Heart right ventricle (tissue), 16 donors: ENCODE measurements at regions not wholly inside any gene's neighbourhood (a gene's known extent, or its start where the extent isn't known, plus 50 kb on each side); places are given as distances from the start of the nearest gene placed in this dataset.

Experiments used
- ATAC-seq, 8 donors: fragments of 200-7000 bp; cut with Tn5 transposase; one replicate each; pipeline ENCODE4 v1.9.1; 2020; ENCODE audit warnings: mild to moderate bottlenecking in 8 of 8, moderate library complexity in 8 of 8, moderate number of reproducible peaks in 1 of 8
- DNase-seq, 2 donors: peaks; one replicate each; pipeline ENCODE4 v3.0.0-alpha.2; 2020
- H3K27ac ChIP-seq, 10 donors: fragments of 200-600 bp; sonication (generic) in 2 of 10; one replicate each; pipeline versions ENCODE4 v1.5.0 to v1.8.0; 2020 to 2022; ENCODE audit warnings: mild to moderate bottlenecking in 3 of 10
- H3K27me3 ChIP-seq, 7 donors: fragments of 200-600 bp; one replicate each; pipeline ENCODE4 v1.8.0; 2021 to 2022; ENCODE audit warnings: mild to moderate bottlenecking in 2 of 7
- H3K36me3 ChIP-seq, 9 donors: fragments of 200-600 bp; sonication (generic) in 1 of 9; one replicate each; pipeline versions ENCODE4 v1.5.0 to v1.8.0; 2020 to 2022; ENCODE audit warnings: mild to moderate bottlenecking in 2 of 9
- H3K4me1 ChIP-seq, 9 donors: fragments of 200-600 bp; sonication (generic) in 1 of 9; one replicate each; pipeline versions ENCODE4 v1.5.0 to v1.8.0; 2020 to 2022; ENCODE audit warnings: mild to moderate bottlenecking in 4 of 9
- H3K4me3 ChIP-seq, 10 donors: fragments of 200-600 bp; sonication (generic) in 2 of 10; one replicate each; pipeline versions ENCODE4 v1.5.0 to v1.8.0; 2020 to 2022; ENCODE audit warnings: mild to moderate bottlenecking in 7 of 10, moderate library complexity in 2 of 10
- H3K9me3 ChIP-seq, 11 donors: fragments of 200-600 bp in 10 of 11; sonication (generic) in 2 of 11; one replicate each; pipeline versions ENCODE4 v1.5.0 to v1.8.0; 2013 to 2022; ENCODE audit warnings: mild to moderate bottlenecking in 2 of 11, control low read depth in 1 of 11, moderate library complexity in 1 of 11
- WGBS, 2 donors: extraction: QIAGEN DNeasy Blood & Tissue Kit; methylation state at CpG; one replicate each; pipeline ENCODE4 v1.1.7; 2013; ENCODE audit warnings: inconsistent platforms in 1 of 2; 5-methylcytosine and 5-hydroxymethylcytosine counted together
- intact Hi-C, 10 donors: fragments of 100-400 bp; cut with DNase I; formaldehyde crosslinking; loops; one replicate each; pipeline versions ENCODE4 v1.11.1 to v1.14.2; 2022
- TF ChIP-seq, protein P1 (sequence below), 9 donors: fragments of 200-600 bp; sonication (generic) in 2 of 9; IDR thresholded peaks; one replicate each; pipeline versions ENCODE4 v1.5.0 to v1.8.0; 2021 to 2022; ENCODE audit warnings: antibody characterized with exemption in 9 of 9, mild to moderate bottlenecking in 5 of 9, moderate library complexity in 1 of 9
- donor health status: Arrhythmogenic right ventricular cardiomyopathy.
- donor health status: ischemic (EF 13 %, LVEDD 7.1; RV severe dilation, severe dysfunction).
- donor health status: healthy with polysubstance abuse.
- donor health status: DM: no; HTN: yes; CAD: no.
- donor health status: DM: no; HTN: no; CAD: no.
- donor health status: ischemic (EF 25% LVEDD 6.9; RV normal size, moderate dysfunction).
- donor health status: ischemic (EF 25% LVEDD 5.7; RV mildly dilated, moderate dysfunction).
- donor health status: healthy.
- donor health status: DM: yes; HTN: yes; CAD: no.
- donor health status: Ischemic cardiomyopathy.
- donor health status: ischemic (EF 35%, LVEDD 5.7; RV mildly dilated, moderate dysfunction).
- donor health status: nonischemic (EF 11% LVEDD 7.7; RV severe dilation, severe dysfunction).
- donor health status: DM: yes; HTN: yes; CAD: no.
- donor health status: PGD.
- donor health status: ischemic (EF 29% LVEDD 5.4; RV normal size, mild dysfunction).
- donor health status: nonischemic (EF 23%, LVEDD 6.1; RV moderate dilation, normal function).

DNA sequence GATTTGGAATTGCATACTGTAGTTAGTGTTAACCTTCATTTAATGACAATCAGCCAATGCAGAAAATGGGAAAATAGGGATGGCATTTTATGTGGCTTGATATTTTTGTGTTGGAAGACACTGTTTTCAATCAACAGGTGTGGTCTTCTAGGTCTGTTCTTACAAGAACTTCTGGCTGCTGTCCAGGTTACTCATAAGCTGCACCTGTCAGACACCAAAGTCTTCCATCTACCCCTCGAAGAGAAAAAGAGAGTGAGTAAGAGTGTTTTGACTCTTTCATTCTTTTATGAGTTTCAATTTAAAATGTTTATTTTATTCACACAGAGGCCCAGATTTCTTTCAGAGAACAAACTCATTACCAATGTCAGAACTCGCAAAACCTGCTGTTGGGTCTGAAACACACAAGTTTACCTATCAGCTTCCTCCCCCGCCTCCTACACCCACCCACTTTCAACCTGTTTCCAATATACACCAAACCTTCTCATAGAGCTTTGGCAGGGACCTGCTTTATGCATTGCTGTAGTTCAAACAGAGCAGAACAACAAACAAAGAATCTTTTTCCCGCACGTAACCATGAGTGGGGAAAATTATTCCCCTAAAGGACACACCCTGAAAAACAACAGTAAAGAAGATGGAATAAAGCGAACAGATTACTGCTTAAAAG, 767.7 kb upstream of the ALCAM start:
- Histone ChIP-seq H3K4me1 (no peaks in the 10 kb centered on the region), H3K9me3 (no peaks in the 10 kb centered on the region), H3K27me3 (no peaks in the 10 kb centered on the region), H3K27ac (no peak overlapping the region), H3K4me3 (no peak overlapping the region), H3K36me3 (no peaks in the 10 kb centered on the region)
- DNase-seq (no peak), ATAC-seq (no peak)
- intact Hi-C loops, result no loop called here
- 85 to 92% methylated on average over 6 of the region's 6 CpGs for WGBS, 2 donors
- TF ChIP-seq, protein P1, sequence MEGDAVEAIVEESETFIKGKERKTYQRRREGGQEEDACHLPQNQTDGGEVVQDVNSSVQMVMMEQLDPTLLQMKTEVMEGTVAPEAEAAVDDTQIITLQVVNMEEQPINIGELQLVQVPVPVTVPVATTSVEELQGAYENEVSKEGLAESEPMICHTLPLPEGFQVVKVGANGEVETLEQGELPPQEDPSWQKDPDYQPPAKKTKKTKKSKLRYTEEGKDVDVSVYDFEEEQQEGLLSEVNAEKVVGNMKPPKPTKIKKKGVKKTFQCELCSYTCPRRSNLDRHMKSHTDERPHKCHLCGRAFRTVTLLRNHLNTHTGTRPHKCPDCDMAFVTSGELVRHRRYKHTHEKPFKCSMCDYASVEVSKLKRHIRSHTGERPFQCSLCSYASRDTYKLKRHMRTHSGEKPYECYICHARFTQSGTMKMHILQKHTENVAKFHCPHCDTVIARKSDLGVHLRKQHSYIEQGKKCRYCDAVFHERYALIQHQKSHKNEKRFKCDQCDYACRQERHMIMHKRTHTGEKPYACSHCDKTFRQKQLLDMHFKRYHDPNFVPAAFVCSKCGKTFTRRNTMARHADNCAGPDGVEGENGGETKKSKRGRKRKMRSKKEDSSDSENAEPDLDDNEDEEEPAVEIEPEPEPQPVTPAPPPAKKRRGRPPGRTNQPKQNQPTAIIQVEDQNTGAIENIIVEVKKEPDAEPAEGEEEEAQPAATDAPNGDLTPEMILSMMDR (IDR thresholded peaks at IDR 0.05), result no peak

DNA sequence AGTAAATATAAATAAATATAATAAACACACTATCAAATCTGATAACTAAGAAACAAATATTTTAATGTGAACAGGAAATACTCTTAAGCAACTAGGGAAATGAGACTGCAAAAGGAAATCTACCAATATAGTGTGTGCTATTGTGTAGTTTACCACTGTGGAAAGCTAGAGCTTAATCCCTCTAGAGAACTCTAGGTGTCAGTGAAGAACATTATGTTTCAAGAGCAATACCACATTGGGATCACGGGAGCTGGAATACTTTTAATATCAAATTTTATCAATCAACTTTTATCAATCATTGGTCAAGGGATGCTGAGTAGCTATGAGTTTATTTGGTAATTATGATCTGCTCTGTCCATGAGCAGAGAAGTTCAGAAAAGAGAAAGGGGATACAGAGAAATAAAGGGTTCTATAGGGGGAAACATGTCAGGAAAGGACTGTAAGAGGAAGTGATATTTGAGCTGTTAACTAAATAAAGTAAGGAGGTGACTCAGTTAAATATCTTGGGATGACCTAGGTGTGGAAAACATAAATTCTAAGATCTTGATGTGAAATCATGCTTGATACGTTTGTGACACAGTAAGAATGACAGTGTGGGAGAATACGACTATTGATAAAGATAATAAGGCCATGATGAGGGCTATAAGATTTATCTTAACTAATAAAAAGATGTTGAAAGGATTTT, 762.2 kb upstream of the ALCAM start:
- Histone ChIP-seq H3K9me3 (no peaks in the 10 kb centered on the region), H3K27me3 (no peaks in the 10 kb centered on the region), H3K36me3 (no peaks in the 10 kb centered on the region), H3K27ac (no peak overlapping the region), H3K4me3 (no peak overlapping the region), H3K4me1 (no peaks in the 10 kb centered on the region)
- DNase-seq (no peak), ATAC-seq (no peak)
- intact Hi-C loops, result no loop called here
- TF ChIP-seq, protein P1 (IDR thresholded peaks at IDR 0.05), result peak in 4 of 9 donors; percentile 8 to 22 (median 16)
- 58 to 67% methylated on average over 3 of the region's 3 CpGs for WGBS, 2 donors

DNA sequence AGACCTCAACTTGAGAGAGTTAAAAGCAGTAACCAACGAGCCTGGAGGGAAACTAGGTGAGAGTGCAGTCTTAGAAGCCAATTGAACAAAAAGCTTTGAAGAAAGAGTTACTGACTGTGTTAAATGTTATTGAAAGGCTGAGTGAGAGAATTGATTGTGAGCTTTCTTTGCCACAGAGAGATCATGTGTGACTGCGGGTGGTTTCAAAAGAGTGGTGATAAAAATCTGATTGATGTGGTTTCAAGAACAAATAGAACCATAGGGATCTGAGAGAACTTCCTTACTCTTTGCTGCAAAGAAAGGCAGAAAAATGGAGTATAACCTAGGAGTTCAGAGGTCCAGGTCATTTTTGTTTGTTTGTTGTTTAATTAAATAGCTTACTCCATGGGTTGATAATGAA, 759.9 kb upstream of the ALCAM start:
- TF ChIP-seq, protein P1 (IDR thresholded peaks at IDR 0.05), result no peak
- no peak for ATAC-seq
- H3K36me3 ChIP-seq, result no peaks in the 10 kb centered on the region
- H3K27me3 ChIP-seq, result no peaks in the 10 kb centered on the region
- H3K4me3 ChIP-seq, result no peak overlapping the region
- intact Hi-C loops, result no loop called here
- DNase-seq, result no peak
- WGBS, 2 donors, result 38 to 59% methylated on average over 2 of the region's 2 CpGs
- no peak overlapping the region for H3K27ac ChIP-seq
- H3K4me1 ChIP-seq, result no peaks in the 10 kb centered on the region
- no peaks in the 10 kb centered on the region for H3K9me3 ChIP-seq

DNA sequence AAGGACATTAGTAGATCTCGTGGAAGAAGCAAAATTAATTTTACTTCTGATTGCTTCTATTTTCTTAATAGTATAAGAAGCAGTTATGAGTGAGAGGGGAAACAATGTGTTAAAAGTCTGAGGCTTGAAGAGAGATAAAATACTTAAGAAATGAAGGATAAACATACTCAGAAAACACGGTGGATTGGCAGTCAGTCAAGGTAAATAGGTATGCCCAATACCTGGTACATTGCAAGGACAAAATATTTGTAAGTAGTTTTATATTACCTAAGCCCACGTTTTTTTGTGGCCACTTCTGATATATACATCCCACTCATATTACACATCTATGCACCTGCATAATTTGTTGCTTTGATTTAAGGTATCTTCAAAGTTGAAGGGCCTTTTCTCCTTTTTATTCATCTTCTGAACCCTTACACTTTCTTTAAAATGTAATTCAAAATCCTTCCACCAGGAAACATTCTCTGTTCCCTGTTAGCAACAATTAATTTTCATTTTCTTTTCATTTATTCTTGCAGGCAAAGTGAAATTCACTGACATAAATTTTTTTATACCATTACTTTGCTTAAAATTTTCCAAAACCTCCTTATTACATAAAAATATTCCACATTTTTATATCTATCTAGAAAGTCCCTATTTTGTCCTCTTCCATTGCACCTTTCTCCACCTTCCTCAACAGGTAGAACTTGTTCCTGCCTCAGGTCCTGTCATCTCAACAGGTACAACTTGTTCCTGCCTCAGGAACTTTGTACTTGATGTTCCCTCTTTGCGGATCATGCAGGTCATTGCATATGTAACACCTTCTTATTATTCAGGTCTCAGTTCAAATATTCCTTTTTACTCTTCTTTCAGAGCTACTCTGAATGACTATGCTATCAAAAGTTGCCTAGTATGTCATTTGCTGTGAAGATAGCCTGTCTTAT, 755.7 kb upstream of the ALCAM start:
- no peak for ATAC-seq
- WGBS, 2 donors, result 53% methylated on average over 4 of the region's 4 CpGs

More for the DNA sequence above, 755.7 kb upstream of the ALCAM start:
- intact Hi-C loops, result no loop called here
- no peaks in the 10 kb centered on the region for H3K27me3 ChIP-seq
- TF ChIP-seq, protein P1 (IDR thresholded peaks at IDR 0.05), result no peak
- no peaks in the 10 kb centered on the region for H3K9me3 ChIP-seq
- H3K4me3 ChIP-seq, result no peak overlapping the region
- DNase-seq, result no peak
- H3K4me1 ChIP-seq, result no peaks in the 10 kb centered on the region
- no peaks in the 10 kb centered on the region for H3K36me3 ChIP-seq
- no peak overlapping the region for H3K27ac ChIP-seq
